ENCODE measurements at regions not wholly inside any gene's neighbourhood (a gene's known extent, or its start where the extent isn't known, plus 50 kb on each side); places are given as distances from the start of the nearest gene placed in this dataset.

- no peak for DNase-seq
These were observed 572.8 kb upstream of the USP15 start for GRCh38 chr12:61687407-61687806.

- DNase-seq: no peak
These were observed 566.0 kb upstream of the USP15 start for GRCh38 chr12:61694214-61694613.

- DNase-seq: no peak
These were observed 558.7 kb upstream of the USP15 start for GRCh38 chr12:61701471-61701870.

GRCh38 chr12:61706783-61707182, 553.4 kb upstream of the USP15 start:
- DNase-seq: no peak

GRCh38 chr12:61713121-61713520, 547.1 kb upstream of the USP15 start:
- no peak for DNase-seq

GRCh38 chr12:61717986-61718385, 542.2 kb upstream of the USP15 start:
- no peak for DNase-seq

- no peak for DNase-seq
These were observed 520.3 kb upstream of the USP15 start for GRCh38 chr12:61739925-61740324.

- no peak for DNase-seq
These were observed 509.6 kb upstream of the USP15 start for GRCh38 chr12:61750604-61751003.

GRCh38 chr12:61754214-61754613, 506.0 kb upstream of the USP15 start:
- DNase-seq: no peak

- DNase-seq: no peak
These were observed 502.2 kb upstream of the USP15 start for GRCh38 chr12:61757831-61758505.

- DNase-seq: no peak
These were observed 501.5 kb upstream of the USP15 start for GRCh38 chr12:61758661-61759060.

- DNase-seq: no peak
These were observed 494.3 kb upstream of the USP15 start for GRCh38 chr12:61765926-61766325.

- no peak for DNase-seq
These were observed 479.8 kb upstream of the USP15 start for GRCh38 chr12:61780435-61780834.

- DNase-seq: no peak
These were observed 479.1 kb upstream of the USP15 start for GRCh38 chr12:61781021-61781581.

- no peak for DNase-seq
These were observed 463.4 kb upstream of the USP15 start for GRCh38 chr12:61796846-61797245.

- no peak for DNase-seq
These were observed 462.9 kb upstream of the USP15 start for GRCh38 chr12:61797266-61797665.

- DNase-seq: no peak
These were observed 461.4 kb upstream of the USP15 start for GRCh38 chr12:61798778-61799177.

GRCh38 chr12:61804301-61804700, 455.9 kb upstream of the USP15 start:
- no peak for DNase-seq

GRCh38 chr12:61808856-61809255, 451.3 kb upstream of the USP15 start:
- no peak for DNase-seq

GRCh38 chr12:61810486-61810885, 449.7 kb upstream of the USP15 start:
- DNase-seq: no peak

GRCh38 chr12:61821381-61821780, 438.8 kb upstream of the USP15 start:
- DNase-seq: no peak

- no peak for DNase-seq
These were observed 437.1 kb upstream of the USP15 start for GRCh38 chr12:61823102-61823501.

- no peak for DNase-seq
These were observed 413.4 kb upstream of the USP15 start for GRCh38 chr12:61846765-61847164.

GRCh38 chr12:61848893-61849292, 411.3 kb upstream of the USP15 start:
- DNase-seq: no peak

- DNase-seq: no peak
These were observed 406.3 kb upstream of the USP15 start for GRCh38 chr12:61853945-61854344.
